Panc1 (cell line): ENCODE measurements at regions not wholly inside any gene's neighbourhood (a gene's known extent, or its start where the extent isn't known, plus 50 kb on each side); places are given as distances from the start of the nearest gene placed in this dataset.

Experiments used
- ATAC-seq: fragments of 200-7000 bp; cut with Tn5 transposase; 2 replicates; pipeline ENCODE4 v1.9.1; 2020; ENCODE audit warnings: mild to moderate bottlenecking, moderate library complexity
- BruUV-seq: library from RNA; stranded (reverse); fragments of 400-500 nt; replicated peaks from 2 replicates; lab custom pipeline; 2021; lab: Mats Ljungman, UMichigan
- CTCF ChIA-PET: fragments of 300-600 bp; sonication (Branson Sonifier 250); formaldehyde crosslinking; loops from one replicate; lab custom pipeline; 2022; ENCODE audit warnings: antibody characterized with exemption; lab: Charles Lee
- POLR2A ChIA-PET: fragments of 300-600 bp; sonication (Branson Sonifier 250); formaldehyde crosslinking; loops from one replicate; lab custom pipeline; 2022; ENCODE audit warnings: antibody characterized with exemption; lab: Charles Lee
- DNase-seq: peaks from one replicate; pipeline ENCODE4 v3.0.0-alpha.2; 2010; ENCODE audit warnings: low read depth, low spot score
- H3K27ac ChIP-seq: 2 replicates; pipeline ENCODE4 v1.5.1; 2011; ENCODE audit warnings: mild to moderate bottlenecking, low read length, inconsistent platforms
- H3K27me3 ChIP-seq: fragments of 200-500 bp; sonication (Bioruptor generic); 2 replicates; pipeline ENCODE4 v1.6.0; 2014; ENCODE audit warnings: low read length, inconsistent platforms; ENCODE audit not compliant: control insufficient read depth, insufficient read depth
- H3K36me3 ChIP-seq: fragments of 200-500 bp; sonication (Bioruptor generic); 2 replicates; pipeline ENCODE4 v1.5.1; 2014; ENCODE audit warnings: inconsistent platforms, mild to moderate bottlenecking, low read length, moderate library complexity; ENCODE audit not compliant: control insufficient read depth, insufficient read depth
- H3K4me1 ChIP-seq: 2 replicates; pipeline ENCODE4 v1.5.1; 2011; ENCODE audit warnings: inconsistent platforms, mild to moderate bottlenecking, low read length, moderate library complexity; ENCODE audit not compliant: control insufficient read depth, insufficient read depth
- H3K4me3 ChIP-seq, 2 experiments: 2 replicates each; pipeline ENCODE4 v1.5.1; 2011 to 2012; ENCODE audit warnings: low read depth in 2 of 2, low read length in 2 of 2, mild to moderate bottlenecking in 2 of 2, inconsistent platforms in 1 of 2, moderate library complexity in 1 of 2
- H3K9me3 ChIP-seq: fragments of 200-500 bp; sonication (Bioruptor generic); 2 replicates; pipeline ENCODE4 v1.5.1; 2014; ENCODE audit warnings: low read depth, mild to moderate bottlenecking, inconsistent platforms, low read length, moderate library complexity; ENCODE audit not compliant: control insufficient read depth, insufficient read depth
- POLR2AphosphoS5 ChIP-seq: IDR thresholded peaks from 2 replicates; pipeline ENCODE4 v1.6.1; 2012; ENCODE audit warnings: mild to moderate bottlenecking, low read depth, low read length, moderate library complexity
- SIN3A ChIP-seq: IDR thresholded peaks from 2 replicates; pipeline ENCODE4 v1.6.1; 2012; ENCODE audit warnings: low read depth, mild to moderate bottlenecking, low read length, moderate library complexity, borderline replicate concordance; ENCODE audit not compliant: insufficient read depth
- TCF7L2 ChIP-seq: IDR thresholded peaks from 2 replicates; pipeline ENCODE4 v1.6.1; 2011; ENCODE audit warnings: mild to moderate bottlenecking, low read depth, low read length, inconsistent platforms
- in situ Hi-C: cut with HindIII; loops from 2 replicates; pipeline ENCODE4 v1.10.0; 2016; ENCODE audit warnings: low sequenced_read_pairs, low pct_unique_long_range_greater_than_20kb
- intact Hi-C: fragments of 100-400 bp; cut with micrococcal nuclease; formaldehyde crosslinking; loops from one replicate; pipeline ENCODE4 v1.10.0; 2022; ENCODE audit not compliant: unreplicated experiment
- TF ChIP-seq, protein P1 (sequence below), 2 experiments: IDR thresholded peaks; 2 replicates each; pipeline ENCODE4 v1.6.1; 2011 to 2012; ENCODE audit warnings: low read depth in 2 of 2, control low read depth in 1 of 2, low read length in 1 of 2, mild to moderate bottlenecking in 1 of 2, moderate library complexity in 1 of 2; ENCODE audit not compliant: insufficient read depth in 1 of 2
- TF ChIP-seq, protein P2 (sequence below): fragments of 450-650 bp; IDR thresholded peaks from 2 replicates; pipeline ENCODE4 v1.5.1; 2017; ENCODE audit warnings: mild to moderate bottlenecking

GRCh38 chr1:86289161-86289560 lies 107.0 kb downstream of the ODF2L start:
- TF ChIP-seq, protein P1, sequence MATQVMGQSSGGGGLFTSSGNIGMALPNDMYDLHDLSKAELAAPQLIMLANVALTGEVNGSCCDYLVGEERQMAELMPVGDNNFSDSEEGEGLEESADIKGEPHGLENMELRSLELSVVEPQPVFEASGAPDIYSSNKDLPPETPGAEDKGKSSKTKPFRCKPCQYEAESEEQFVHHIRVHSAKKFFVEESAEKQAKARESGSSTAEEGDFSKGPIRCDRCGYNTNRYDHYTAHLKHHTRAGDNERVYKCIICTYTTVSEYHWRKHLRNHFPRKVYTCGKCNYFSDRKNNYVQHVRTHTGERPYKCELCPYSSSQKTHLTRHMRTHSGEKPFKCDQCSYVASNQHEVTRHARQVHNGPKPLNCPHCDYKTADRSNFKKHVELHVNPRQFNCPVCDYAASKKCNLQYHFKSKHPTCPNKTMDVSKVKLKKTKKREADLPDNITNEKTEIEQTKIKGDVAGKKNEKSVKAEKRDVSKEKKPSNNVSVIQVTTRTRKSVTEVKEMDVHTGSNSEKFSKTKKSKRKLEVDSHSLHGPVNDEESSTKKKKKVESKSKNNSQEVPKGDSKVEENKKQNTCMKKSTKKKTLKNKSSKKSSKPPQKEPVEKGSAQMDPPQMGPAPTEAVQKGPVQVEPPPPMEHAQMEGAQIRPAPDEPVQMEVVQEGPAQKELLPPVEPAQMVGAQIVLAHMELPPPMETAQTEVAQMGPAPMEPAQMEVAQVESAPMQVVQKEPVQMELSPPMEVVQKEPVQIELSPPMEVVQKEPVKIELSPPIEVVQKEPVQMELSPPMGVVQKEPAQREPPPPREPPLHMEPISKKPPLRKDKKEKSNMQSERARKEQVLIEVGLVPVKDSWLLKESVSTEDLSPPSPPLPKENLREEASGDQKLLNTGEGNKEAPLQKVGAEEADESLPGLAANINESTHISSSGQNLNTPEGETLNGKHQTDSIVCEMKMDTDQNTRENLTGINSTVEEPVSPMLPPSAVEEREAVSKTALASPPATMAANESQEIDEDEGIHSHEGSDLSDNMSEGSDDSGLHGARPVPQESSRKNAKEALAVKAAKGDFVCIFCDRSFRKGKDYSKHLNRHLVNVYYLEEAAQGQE (IDR thresholded peaks at IDR 0.05; ENCODE audit: insufficient read depth in 1 of 2, low read depth in 2 of 2, low read length in 1 of 2), result no peak
- BruUV-seq, result no TSS peak

GRCh38 chr1:86288586-86289147 lies 107.5 kb downstream of the ODF2L start:
- CTCF ChIA-PET, result no interaction called here
- in situ Hi-C loops, result no loop called here
- DNase-seq (no peak), ATAC-seq (peak; percentile 21; the same call in 1 of the 2 replicates)
- Histone ChIP-seq H3K4me1 (no peaks in the 10 kb centered on the region), H3K27ac (no peak overlapping the region), H3K27me3 (peaks cover 19% of the 10 kb centered on the region; the same call in 1 of the 2 replicates), H3K4me3 (no peak overlapping the region), H3K9me3 (no peaks in the 10 kb centered on the region), H3K36me3 (no peaks in the 10 kb centered on the region)
- TF ChIP-seq SIN3A (no peak), POLR2AphosphoS5 (no peak), TCF7L2 (no peak)
- TF ChIP-seq, protein P1 (IDR thresholded peaks at IDR 0.05; ENCODE audit: insufficient read depth in 1 of 2, low read depth in 2 of 2, low read length in 1 of 2), result no peak
- TF ChIP-seq, protein P2, sequence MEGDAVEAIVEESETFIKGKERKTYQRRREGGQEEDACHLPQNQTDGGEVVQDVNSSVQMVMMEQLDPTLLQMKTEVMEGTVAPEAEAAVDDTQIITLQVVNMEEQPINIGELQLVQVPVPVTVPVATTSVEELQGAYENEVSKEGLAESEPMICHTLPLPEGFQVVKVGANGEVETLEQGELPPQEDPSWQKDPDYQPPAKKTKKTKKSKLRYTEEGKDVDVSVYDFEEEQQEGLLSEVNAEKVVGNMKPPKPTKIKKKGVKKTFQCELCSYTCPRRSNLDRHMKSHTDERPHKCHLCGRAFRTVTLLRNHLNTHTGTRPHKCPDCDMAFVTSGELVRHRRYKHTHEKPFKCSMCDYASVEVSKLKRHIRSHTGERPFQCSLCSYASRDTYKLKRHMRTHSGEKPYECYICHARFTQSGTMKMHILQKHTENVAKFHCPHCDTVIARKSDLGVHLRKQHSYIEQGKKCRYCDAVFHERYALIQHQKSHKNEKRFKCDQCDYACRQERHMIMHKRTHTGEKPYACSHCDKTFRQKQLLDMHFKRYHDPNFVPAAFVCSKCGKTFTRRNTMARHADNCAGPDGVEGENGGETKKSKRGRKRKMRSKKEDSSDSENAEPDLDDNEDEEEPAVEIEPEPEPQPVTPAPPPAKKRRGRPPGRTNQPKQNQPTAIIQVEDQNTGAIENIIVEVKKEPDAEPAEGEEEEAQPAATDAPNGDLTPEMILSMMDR, result no peak
- BruUV-seq, result no TSS peak
- POLR2A ChIA-PET, result no interaction called here
- intact Hi-C loops, result no loop called here

More at GRCh38 chr1:86289161-86289560, 107.0 kb downstream of the ODF2L start:
- H3K4me1 ChIP-seq, result no peaks in the 10 kb centered on the region
- no peak overlapping the region for H3K27ac ChIP-seq
- H3K4me3 ChIP-seq, result no peak overlapping the region
- ChIA-PET POLR2A (no interaction called here), CTCF (no interaction called here)
- intact Hi-C loops, result no loop called here
- peaks cover 19% of the 10 kb centered on the region; the same call in 1 of the 2 replicates for H3K27me3 ChIP-seq
- in situ Hi-C loops, result no loop called here
- no peaks in the 10 kb centered on the region for H3K9me3 ChIP-seq
- no peaks in the 10 kb centered on the region for H3K36me3 ChIP-seq
- ATAC-seq, result no peak
- no peak for DNase-seq
